Body of pancreas (tissue), 4 donors: ENCODE measurements at regions not wholly inside any gene's neighbourhood (a gene's known extent, or its start where the extent isn't known, plus 50 kb on each side); places are given as distances from the start of the nearest gene placed in this dataset.

Experiments
- CTCF ChIP-seq, 7 experiments: fragments of 450-650 bp in 4 of 7; fragments of 200-600 bp in 3 of 7; sonication (generic) in 3 of 7; IDR thresholded peaks; one replicate each; pipeline ENCODE4 v1.5.1; 2016 to 2019; ENCODE audit warnings: antibody characterized with exemption in 7 of 7
- POLR2A ChIP-seq, 3 donors: fragments of 450-650 bp; IDR thresholded peaks; one replicate each; pipeline ENCODE4 v1.6.1; 2016; ENCODE audit warnings: antibody characterized with exemption in 3 of 3, mild to moderate bottlenecking in 2 of 3

GRCh38 chr4:166386491-166387360 is 513.7 kb downstream of the TLL1 start:
- TF ChIP-seq CTCF (IDR thresholded peaks at IDR 0.05) (no peak), POLR2A (IDR thresholded peaks at IDR 0.05) (no peak)
